ENCODE measurements at regions not wholly inside any gene's neighbourhood (a gene's known extent, or its start where the extent isn't known, plus 50 kb on each side); places are given as distances from the start of the nearest gene placed in this dataset.

- no peak for DNase-seq (ENCODE audit: low spot score)
- CTCF ChIA-PET (ENCODE audit: low intra/inter-chr PET ratio, low total read pairs): no interaction called here
- ATAC-seq: no peak
- in situ Hi-C loops (cut with HindIII; ENCODE audit: extremely low pct_ligation_motif_present, low pct_unique_long_range_greater_than_20kb): loop anchor here (10.0 kb wide), 1 partner anchor 1777 kb away; a partner anchor contains a TSS
- Histone ChIP-seq H3K4me1 (ENCODE audit: insufficient read depth, low read length) (peaks cover 48% of the 10 kb centered on the region), H3K27me3 (ENCODE audit: control insufficient read depth in 1 of 2, insufficient read depth in 2 of 2, low read length in 2 of 2) (no peaks in the 10 kb centered on the region; a peak in 1 of 5 replicates), H3K4me3 (replicated peaks in 1 of 3; ENCODE audit: insufficient read depth in 1 of 3, low read depth in 2 of 3, low read length in 3 of 3) (peak overlapping the region; percentile 76 to 84 (median 79); a peak in 5 of 6 replicates), H3K36me3 (replicated peaks in 1 of 2; ENCODE audit: control insufficient read depth in 1 of 2, insufficient read depth in 2 of 2, low read length in 2 of 2) (no peaks in the 10 kb centered on the region), H3K9me3 (ENCODE audit: low read length) (no peaks in the 10 kb centered on the region), H4K20me1 (ENCODE audit: insufficient read depth, low read length) (no peaks in the 10 kb centered on the region), H3K4me2 (ENCODE audit: low read depth, low read length) (peak overlapping the region; percentile 87), H3K79me2 (ENCODE audit: insufficient read depth, low read length) (peaks cover 2% of the 10 kb centered on the region), H3K27ac (ENCODE audit: extremely low read length, insufficient read depth, low read length) (peak overlapping the region; percentile 89), H2AFZ (ENCODE audit: low read length) (no peak overlapping the region), H3K9ac (ENCODE audit: insufficient read depth, low read depth, low read length) (peak overlapping the region; percentile 85; the same call in 1 of the 2 replicates)
- no TSS peak for BruUV-seq (replicated peaks)
- TF ChIP-seq ATF7-NPFF (CRISPR knock-in tag; IDR thresholded peaks at IDR 0.05; ENCODE audit: low read depth) (no peak), ZNF101 (CRISPR knock-in tag; IDR thresholded peaks at IDR 0.05; ENCODE audit: borderline replicate concordance, low read depth) (no peak), ZNF329 (CRISPR knock-in tag; IDR thresholded peaks at IDR 0.05; ENCODE audit: low read depth) (no peak), IRF2 (CRISPR knock-in tag; IDR thresholded peaks at IDR 0.05) (no peak)
- intact Hi-C loops (cut with micrococcal nuclease; ENCODE audit: unreplicated experiment): loop anchor here (2.0 kb wide), 1 partner anchor 19 kb away; a partner anchor contains a TSS
- no peak for FAIRE-seq
- POLR2A ChIA-PET: interaction anchor here (1.0 to 7.1 kb wide), 8 partner anchors 12 to 1687 kb away, joined by 3 to 208 read pairs (median 18); a partner anchor contains a TSS
These were observed 100.8 kb downstream of the OR2B2 start for GRCh38 chr6:27811451-27811772.

- H3K4me3 ChIP-seq (replicated peaks in 1 of 3; ENCODE audit: insufficient read depth in 1 of 3, low read depth in 2 of 3, low read length in 3 of 3): peak overlapping the region; percentile 76 to 84 (median 79)
- H3K9me3 ChIP-seq (ENCODE audit: low read length): no peaks in the 10 kb centered on the region
- ATAC-seq: no peak
- H3K4me2 ChIP-seq (ENCODE audit: low read depth, low read length): peak overlapping the region; percentile 87
- ChIA-PET CTCF (ENCODE audit: low intra/inter-chr PET ratio, low total read pairs) (no interaction called here), POLR2A (interaction anchor here (0.9 to 7.1 kb wide), 24 partner anchors 8 to 1789 kb away, joined by 3 to 208 read pairs (median 5); a partner anchor contains a TSS)
- peaks cover 2% of the 10 kb centered on the region for H3K79me2 ChIP-seq (ENCODE audit: insufficient read depth, low read length)
- peaks cover 53% of the 10 kb centered on the region for H3K4me1 ChIP-seq (ENCODE audit: insufficient read depth, low read length)
- no peak for FAIRE-seq
- peak overlapping the region; percentile 85 for H3K9ac ChIP-seq (ENCODE audit: insufficient read depth, low read depth, low read length)
- intact Hi-C loops (cut with micrococcal nuclease; ENCODE audit: unreplicated experiment): loop anchor here (2.0 kb wide), 1 partner anchor 20 kb away; a partner anchor contains a TSS
- no TSS peak for BruUV-seq (replicated peaks)
- no peaks in the 10 kb centered on the region; a peak in 1 of 5 replicates for H3K27me3 ChIP-seq (ENCODE audit: control insufficient read depth in 1 of 2, insufficient read depth in 2 of 2, low read length in 2 of 2)
- H4K20me1 ChIP-seq (ENCODE audit: insufficient read depth, low read length): no peaks in the 10 kb centered on the region
- in situ Hi-C loops (cut with HindIII; ENCODE audit: extremely low pct_ligation_motif_present, low pct_unique_long_range_greater_than_20kb): loop anchor here (10.0 kb wide), 1 partner anchor 1776 kb away; a partner anchor contains a TSS
- H2AFZ ChIP-seq (ENCODE audit: low read length): no peak overlapping the region
- H3K36me3 ChIP-seq (replicated peaks in 1 of 2; ENCODE audit: control insufficient read depth in 1 of 2, insufficient read depth in 2 of 2, low read length in 2 of 2): no peaks in the 10 kb centered on the region
- WGBS (ENCODE audit: low lambda C conversion rate): 7% methylated on average over 11 of the region's 11 CpGs
- H3K27ac ChIP-seq (ENCODE audit: extremely low read length, insufficient read depth, low read length): peak overlapping the region; percentile 89
- no peak for DNase-seq (ENCODE audit: low spot score)
- TF ChIP-seq RCOR2 (CRISPR knock-in tag; IDR thresholded peaks at IDR 0.05): no peak
- TF ChIP-seq HDAC6 (IDR thresholded peaks at IDR 0.05; ENCODE audit: low read depth, low read length): no peak
- no peak for TF ChIP-seq ZNF776 (CRISPR knock-in tag; IDR thresholded peaks at IDR 0.05)
- no peak for TF ChIP-seq CREBL2 (CRISPR knock-in tag; IDR thresholded peaks at IDR 0.05; ENCODE audit: borderline replicate concordance)
- TF ChIP-seq STAT5B (CRISPR knock-in tag; IDR thresholded peaks at IDR 0.05): no peak
- TF ChIP-seq ZNF878 (CRISPR knock-in tag; IDR thresholded peaks at IDR 0.05): no peak
- TF ChIP-seq ZNF557 (CRISPR knock-in tag; IDR thresholded peaks at IDR 0.05): no peak
- TF ChIP-seq, protein P1, sequence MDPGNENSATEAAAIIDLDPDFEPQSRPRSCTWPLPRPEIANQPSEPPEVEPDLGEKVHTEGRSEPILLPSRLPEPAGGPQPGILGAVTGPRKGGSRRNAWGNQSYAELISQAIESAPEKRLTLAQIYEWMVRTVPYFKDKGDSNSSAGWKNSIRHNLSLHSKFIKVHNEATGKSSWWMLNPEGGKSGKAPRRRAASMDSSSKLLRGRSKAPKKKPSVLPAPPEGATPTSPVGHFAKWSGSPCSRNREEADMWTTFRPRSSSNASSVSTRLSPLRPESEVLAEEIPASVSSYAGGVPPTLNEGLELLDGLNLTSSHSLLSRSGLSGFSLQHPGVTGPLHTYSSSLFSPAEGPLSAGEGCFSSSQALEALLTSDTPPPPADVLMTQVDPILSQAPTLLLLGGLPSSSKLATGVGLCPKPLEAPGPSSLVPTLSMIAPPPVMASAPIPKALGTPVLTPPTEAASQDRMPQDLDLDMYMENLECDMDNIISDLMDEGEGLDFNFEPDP (CRISPR knock-in tag; conservative IDR thresholded peaks at IDR 0.05): peak; percentile 67; the same call in 1 of the 2 replicates
- no peak for TF ChIP-seq ZNF619 (CRISPR knock-in tag; IDR thresholded peaks at IDR 0.05)
- TF ChIP-seq RARG (CRISPR knock-in tag; IDR thresholded peaks at IDR 0.05; ENCODE audit: low read depth): 0 out of 2 replicates have a peak, but pooled peaks have one; percentile 29
- TF ChIP-seq PPARG (CRISPR knock-in tag; conservative IDR thresholded peaks at IDR 0.05): no peak
- no peak for TF ChIP-seq PHF20 (CRISPR knock-in tag; IDR thresholded peaks at IDR 0.05)
- no peak for TF ChIP-seq FOXP1 (IDR thresholded peaks at IDR 0.05)
- TF ChIP-seq FOXP1 (CRISPR knock-in tag; IDR thresholded peaks at IDR 0.05): no peak
These were observed 101.3 kb downstream of the OR2B2 start for GRCh38 chr6:27810768-27811450.

All from HepG2 (cell line).